ENCODE measurements at regions not wholly inside any gene's neighbourhood (a gene's known extent, or its start where the extent isn't known, plus 50 kb on each side); places are given as distances from the start of the nearest gene placed in this dataset.
A peak's percentile ranks its signal among the peaks of the same experiment; 100 is the strongest.
"Not testable (repeated sequence)": the region's sequence is repeated elsewhere in the genome, so short reads cannot be mapped to it uniquely, and the experiment has no call there.

- no peaks in the 10 kb centered on the region for H3K9me3 ChIP-seq
- H3K4me1 ChIP-seq, result no peaks in the 10 kb centered on the region
- DNase-seq, result no peak
- 48 to 60% methylated on average over 1 to 3 of the region's 3 CpGs for WGBS, 2 donors
- H3K27ac ChIP-seq, result no peak overlapping the region
- no peak overlapping the region for H3K4me3 ChIP-seq
- no peak for TF ChIP-seq POLR2A (IDR thresholded peaks at IDR 0.05)
- TF ChIP-seq, protein P1, sequence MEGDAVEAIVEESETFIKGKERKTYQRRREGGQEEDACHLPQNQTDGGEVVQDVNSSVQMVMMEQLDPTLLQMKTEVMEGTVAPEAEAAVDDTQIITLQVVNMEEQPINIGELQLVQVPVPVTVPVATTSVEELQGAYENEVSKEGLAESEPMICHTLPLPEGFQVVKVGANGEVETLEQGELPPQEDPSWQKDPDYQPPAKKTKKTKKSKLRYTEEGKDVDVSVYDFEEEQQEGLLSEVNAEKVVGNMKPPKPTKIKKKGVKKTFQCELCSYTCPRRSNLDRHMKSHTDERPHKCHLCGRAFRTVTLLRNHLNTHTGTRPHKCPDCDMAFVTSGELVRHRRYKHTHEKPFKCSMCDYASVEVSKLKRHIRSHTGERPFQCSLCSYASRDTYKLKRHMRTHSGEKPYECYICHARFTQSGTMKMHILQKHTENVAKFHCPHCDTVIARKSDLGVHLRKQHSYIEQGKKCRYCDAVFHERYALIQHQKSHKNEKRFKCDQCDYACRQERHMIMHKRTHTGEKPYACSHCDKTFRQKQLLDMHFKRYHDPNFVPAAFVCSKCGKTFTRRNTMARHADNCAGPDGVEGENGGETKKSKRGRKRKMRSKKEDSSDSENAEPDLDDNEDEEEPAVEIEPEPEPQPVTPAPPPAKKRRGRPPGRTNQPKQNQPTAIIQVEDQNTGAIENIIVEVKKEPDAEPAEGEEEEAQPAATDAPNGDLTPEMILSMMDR (IDR thresholded peaks at IDR 0.05), result peak in 3 of 6 experiments; percentile 11 to 34 (median 24)
- H3K36me3 ChIP-seq, result no peaks in the 10 kb centered on the region
- no peaks in the 10 kb centered on the region for H3K27me3 ChIP-seq
- ATAC-seq (ENCODE audit: low FRiP score in 2 of 2), result peak in 1 of 2 donors; percentile 59
These were observed 109.9 kb upstream of the FAM47C start for GRCh38 chrX:36898301-36898700.

DNA sequence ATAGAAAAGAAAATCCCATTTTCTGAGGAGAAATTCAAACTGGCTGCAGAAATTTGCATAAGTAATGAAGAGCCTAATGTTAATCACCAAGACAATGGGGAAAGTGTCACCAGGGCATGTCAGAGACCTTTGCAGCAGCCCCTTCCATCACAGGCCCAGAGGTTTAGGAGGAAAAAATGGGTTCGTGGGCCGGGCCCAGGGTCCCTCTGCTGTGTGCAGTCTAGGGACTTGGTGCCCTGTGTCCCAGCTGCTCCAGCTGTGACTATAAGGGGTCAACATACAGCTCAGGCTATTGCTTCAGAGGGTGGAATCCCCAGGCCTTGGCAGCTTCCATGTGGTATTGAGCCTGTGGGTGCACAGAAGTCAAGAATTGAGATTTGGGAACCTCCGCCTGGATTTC is 103.6 kb upstream of the FAM47C start:
- WGBS, 2 donors, result 67 to 95% methylated on average over 1 to 3 of the region's 3 CpGs
- H3K4me3 ChIP-seq; H3K9me3 ChIP-seq; H3K36me3 ChIP-seq; H3K4me1 ChIP-seq; DNase-seq; H3K27me3 ChIP-seq; H3K27ac ChIP-seq; ATAC-seq (ENCODE audit: low FRiP score in 2 of 2): not testable (repeated sequence)

DNA sequence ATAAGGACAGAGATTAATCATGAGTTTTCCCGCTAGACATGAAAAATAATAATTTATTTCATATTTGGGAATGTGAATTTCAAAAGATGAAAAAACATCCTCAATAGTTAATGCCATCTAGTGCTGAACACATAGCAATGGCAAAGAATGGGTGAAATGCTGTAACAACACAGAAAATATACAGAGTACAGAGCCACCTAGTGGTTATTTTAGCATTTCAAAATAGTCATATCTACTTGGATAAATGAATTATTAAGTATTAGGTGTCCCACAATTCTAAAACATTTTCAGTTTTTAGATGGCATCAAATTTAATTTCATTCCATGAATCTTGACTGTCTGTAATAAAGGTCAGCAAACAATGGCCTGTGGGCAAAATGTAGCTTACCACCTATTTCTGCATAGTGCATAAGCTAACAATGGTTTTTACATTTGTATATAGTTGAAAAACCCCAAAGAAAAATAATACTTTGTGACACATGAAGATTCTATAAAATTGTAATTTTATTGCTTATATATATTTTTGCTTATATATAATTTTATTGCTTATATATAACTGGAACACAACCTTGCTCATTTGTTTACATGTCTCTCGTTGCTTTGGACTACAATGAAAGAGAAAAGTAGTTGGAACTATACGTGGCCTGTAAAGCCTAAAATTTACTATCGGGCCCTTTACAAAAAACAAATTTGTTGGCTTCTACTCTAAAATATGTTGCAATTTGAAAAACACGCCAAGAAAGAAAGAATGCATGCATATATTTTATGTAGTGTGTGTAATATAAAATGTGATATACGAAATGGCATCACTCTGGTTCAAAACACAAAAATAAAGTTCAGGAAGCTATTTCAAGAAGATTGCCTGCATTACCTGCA is 99.1 kb upstream of the FAM47C start:
- no peaks in the 10 kb centered on the region for H3K36me3 ChIP-seq
- DNase-seq, result no peak
- peaks cover 0 to 5% (median 0%) of the 10 kb centered on the region in 4 donors for H3K9me3 ChIP-seq
- H3K27me3 ChIP-seq, result no peaks in the 10 kb centered on the region
- no peaks in the 10 kb centered on the region for H3K4me1 ChIP-seq
- 53 to 64% methylated on average over 6 of the region's 6 CpGs for WGBS, 2 donors
- ATAC-seq (ENCODE audit: low FRiP score in 2 of 2), result no peak
- no peak overlapping the region for H3K27ac ChIP-seq
- no peak overlapping the region for H3K4me3 ChIP-seq
- no peak for TF ChIP-seq POLR2AphosphoS5 (IDR thresholded peaks at IDR 0.05)
- TF ChIP-seq, protein P1 (IDR thresholded peaks at IDR 0.05), result peak in 5 of 6 experiments; percentile 14 to 39 (median 26)

- no peak overlapping the region for H3K4me3 ChIP-seq
- 29 to 39% methylated on average over 4 of the region's 4 CpGs for WGBS, 2 donors
- peaks cover 0 to 2% (median 0%) of the 10 kb centered on the region in 4 donors for H3K9me3 ChIP-seq
- TF ChIP-seq POLR2A (IDR thresholded peaks at IDR 0.05), result no peak
- no peak for TF ChIP-seq EP300 (IDR thresholded peaks at IDR 0.05)
- TF ChIP-seq POLR2AphosphoS5 (IDR thresholded peaks at IDR 0.05), result no peak
- TF ChIP-seq, protein P1 (IDR thresholded peaks at IDR 0.05), result no peak
- no peaks in the 10 kb centered on the region for H3K36me3 ChIP-seq
- H3K27ac ChIP-seq, result no peak overlapping the region
- DNase-seq (no peak), ATAC-seq (ENCODE audit: low FRiP score in 2 of 2) (no peak)
- H3K4me1 ChIP-seq, result no peaks in the 10 kb centered on the region
- H3K27me3 ChIP-seq, result no peaks in the 10 kb centered on the region
These were observed 98.5 kb upstream of the FAM47C start for GRCh38 chrX:36909676-36910030.

GRCh38 chrX:36913551-36913950 is 94.6 kb upstream of the FAM47C start:
- H3K9me3 ChIP-seq, result no peaks in the 10 kb centered on the region
- H3K4me1 ChIP-seq, result no peaks in the 10 kb centered on the region
- H3K27me3 ChIP-seq, result no peaks in the 10 kb centered on the region
- H3K36me3 ChIP-seq, result no peaks in the 10 kb centered on the region
- no peak overlapping the region for H3K4me3 ChIP-seq
- no peak for ATAC-seq (ENCODE audit: low FRiP score in 2 of 2)
- WGBS, 2 donors, result 74 to 87% methylated on average over 3 of the region's 3 CpGs
- TF ChIP-seq POLR2AphosphoS5 (IDR thresholded peaks at IDR 0.05), result no peak
- TF ChIP-seq, protein P1 (IDR thresholded peaks at IDR 0.05), result no peak
- no peak for TF ChIP-seq EP300 (IDR thresholded peaks at IDR 0.05)
- no peak for TF ChIP-seq POLR2A (IDR thresholded peaks at IDR 0.05)
- no peak for DNase-seq
- H3K27ac ChIP-seq, result no peak overlapping the region
